ENCODE measurements at regions not wholly inside any gene's neighbourhood (a gene's known extent, or its start where the extent isn't known, plus 50 kb on each side); places are given as distances from the start of the nearest gene placed in this dataset.

DNA sequence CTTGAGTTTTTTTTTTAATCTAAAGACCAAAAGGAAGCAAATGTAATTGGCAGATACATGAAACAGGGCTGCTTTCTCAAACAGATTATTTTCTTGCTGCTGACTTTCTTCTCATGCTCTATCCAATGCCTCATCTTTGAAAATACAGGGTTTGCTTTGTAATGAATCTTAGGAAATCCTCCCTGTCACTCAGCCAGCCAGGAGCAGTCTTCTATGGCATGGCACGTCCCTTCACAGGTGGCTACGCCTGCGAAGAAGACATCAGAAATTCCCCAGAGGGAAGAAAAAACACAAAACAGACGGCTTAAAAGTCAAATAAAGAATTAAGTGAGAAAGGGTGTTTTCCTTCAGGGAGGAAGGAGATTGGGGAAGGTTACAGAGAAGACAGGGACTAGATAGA, 242.5 kb downstream of the IGSF11 start:
- TF ChIP-seq POLR2A (IDR thresholded peaks at IDR 0.05; ENCODE audit: low read length), result no peak
- TF ChIP-seq GATA1 (IDR thresholded peaks at IDR 0.05; ENCODE audit: low read depth, low read length), result no peak
